SK-N-SH treated with all-trans-retinoic acid at 6 μM for 48 hours (cell line): ENCODE measurements at regions not wholly inside any gene's neighbourhood (a gene's known extent, or its start where the extent isn't known, plus 50 kb on each side); places are given as distances from the start of the nearest gene placed in this dataset.

Experiments used
- ATAC-seq: fragments of 200-7000 bp; cut with Tn5 transposase; 3 replicates; pipeline ENCODE4 v1.9.1; 2020; ENCODE audit warnings: mild to moderate bottlenecking, moderate library complexity
- ARNTL ChIP-seq: fragments of 450-650 bp; formaldehyde crosslinking; IDR thresholded peaks from 2 replicates; pipeline ENCODE4 v1.5.0; 2020; ENCODE audit warnings: low read depth, mild to moderate bottlenecking, moderate library complexity, borderline replicate concordance
- BACH2 ChIP-seq: fragments of 250-450 bp; sonication (Bioruptor Pico); IDR thresholded peaks from 2 replicates; pipeline ENCODE4 v1.9.0; 2021; ENCODE audit warnings: mild to moderate bottlenecking, borderline replicate concordance
- CSDC2 ChIP-seq: fragments of 250-450 bp; sonication (Bioruptor Pico); IDR thresholded peaks from 2 replicates; pipeline ENCODE4 v1.5.0; 2020; ENCODE audit warnings: mild to moderate bottlenecking, moderate library complexity
- ESRRG ChIP-seq: fragments of 250-450 bp; sonication (Bioruptor Pico); IDR thresholded peaks from 2 replicates; pipeline ENCODE4 v1.6.1; 2021; ENCODE audit warnings: mild to moderate bottlenecking
- GLIS3 ChIP-seq: fragments of 250-450 bp; sonication (Bioruptor Pico); IDR thresholded peaks from 2 replicates; pipeline ENCODE4 v1.5.0; 2020; ENCODE audit warnings: mild to moderate bottlenecking, moderate library complexity
- ISL1 ChIP-seq: fragments of 250-450 bp; sonication (Bioruptor Pico); IDR thresholded peaks from 2 replicates; pipeline ENCODE4 v2.1.2; 2022; ENCODE audit warnings: mild to moderate bottlenecking, moderate library complexity
- OSR1 ChIP-seq: fragments of 250-450 bp; sonication (Bioruptor Pico); IDR thresholded peaks from 2 replicates; pipeline ENCODE4 v1.8.0; 2022; ENCODE audit warnings: moderate library complexity, mild to moderate bottlenecking, inconsistent platforms
- PPARA ChIP-seq: fragments of 250-450 bp; sonication (Bioruptor Pico); IDR thresholded peaks from 2 replicates; pipeline ENCODE4 v1.5.0; 2020; ENCODE audit warnings: mild to moderate bottlenecking, borderline replicate concordance
- RARB ChIP-seq: fragments of 250-450 bp; sonication (Bioruptor Pico); IDR thresholded peaks from 2 replicates; pipeline ENCODE4 v1.8.0; 2021; ENCODE audit warnings: mild to moderate bottlenecking, moderate library complexity
- SNAI2 ChIP-seq: fragments of 250-450 bp; sonication (Bioruptor Pico); IDR thresholded peaks from 2 replicates; pipeline ENCODE4 v1.5.0; 2020; ENCODE audit warnings: mild to moderate bottlenecking, moderate library complexity
- TCF4 ChIP-seq: fragments of 250-450 bp; sonication (Bioruptor Pico); IDR thresholded peaks from 2 replicates; pipeline ENCODE4 v1.8.0; 2021; ENCODE audit warnings: mild to moderate bottlenecking, moderate library complexity, borderline replicate concordance
- TOX ChIP-seq: fragments of 250-450 bp; sonication (Bioruptor Pico); IDR thresholded peaks from 2 replicates; pipeline ENCODE4 v1.8.0; 2021; ENCODE audit warnings: mild to moderate bottlenecking, moderate library complexity, borderline replicate concordance
- ZC3H10 ChIP-seq: fragments of 250-450 bp; sonication (Bioruptor Pico); IDR thresholded peaks from 2 replicates; pipeline ENCODE4 v1.5.1; 2021; ENCODE audit warnings: mild to moderate bottlenecking, moderate library complexity
- ZFP3 ChIP-seq: fragments of 250-450 bp; sonication (Bioruptor Pico); IDR thresholded peaks from 2 replicates; pipeline ENCODE4 v1.5.0; 2020; ENCODE audit warnings: mild to moderate bottlenecking, moderate library complexity
- ZNF565 ChIP-seq: fragments of 450-650 bp; formaldehyde crosslinking; conservative IDR thresholded peaks from 2 replicates; pipeline ENCODE4 v1.5.0; 2020; ENCODE audit warnings: low read depth, mild to moderate bottlenecking, moderate library complexity
- ZNF70 ChIP-seq: fragments of 450-650 bp; formaldehyde crosslinking; IDR thresholded peaks from 2 replicates; pipeline ENCODE4 v1.5.0; 2020; ENCODE audit warnings: mild to moderate bottlenecking, moderate library complexity
- ZNF8 ChIP-seq: fragments of 450-650 bp; formaldehyde crosslinking; IDR thresholded peaks from 2 replicates; pipeline ENCODE4 v1.5.0; 2020; ENCODE audit warnings: mild to moderate bottlenecking, moderate library complexity
- TF ChIP-seq, protein P1 (sequence below): fragments of 250-450 bp; sonication (Bioruptor Pico); IDR thresholded peaks from 2 replicates; pipeline ENCODE4 v1.5.1; 2020; ENCODE audit warnings: low read depth, mild to moderate bottlenecking, moderate library complexity
- TF ChIP-seq, protein P2 (sequence below): fragments of 250-450 bp; sonication (Bioruptor Pico); IDR thresholded peaks from 2 replicates; pipeline ENCODE4 v1.8.0; 2021; ENCODE audit warnings: low read depth, mild to moderate bottlenecking, moderate library complexity, borderline replicate concordance
- TF ChIP-seq, protein P3 (sequence below): fragments of 250-450 bp; sonication (Bioruptor Pico); IDR thresholded peaks from 2 replicates; pipeline ENCODE4 v1.8.0; 2020; ENCODE audit warnings: mild to moderate bottlenecking, moderate library complexity, borderline replicate concordance
- TF ChIP-seq, protein P4 (sequence below): fragments of 250-450 bp; sonication (Bioruptor Pico); IDR thresholded peaks from 2 replicates; pipeline ENCODE4 v1.5.1; 2021; ENCODE audit warnings: mild to moderate bottlenecking, moderate library complexity

DNA sequence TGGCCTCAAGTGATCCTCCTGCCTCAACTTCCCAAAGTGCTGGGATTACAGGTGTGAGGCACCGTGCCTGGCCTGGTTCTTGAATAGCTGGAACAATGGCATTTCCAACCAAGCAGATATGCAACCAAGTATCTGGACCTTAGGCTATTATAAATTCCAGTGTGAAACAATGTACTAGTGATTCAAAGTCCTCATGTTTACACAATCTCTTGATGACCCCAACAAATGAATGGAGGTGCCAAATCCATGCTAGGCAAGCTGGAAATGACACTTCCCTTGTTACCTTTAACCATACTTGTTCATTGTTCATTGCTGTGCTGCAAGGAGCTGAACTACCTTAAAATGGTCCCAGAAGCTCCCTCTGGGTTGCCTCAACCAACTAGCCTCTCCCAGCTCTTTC, 282.2 kb upstream of the KLF14 start:
- TF ChIP-seq PPARA (CRISPR knock-in tag) (no peak), OSR1 (CRISPR knock-in tag) (no peak), TCF4 (CRISPR knock-in tag) (no peak), ZNF565 (CRISPR knock-in tag) (no peak), BACH2 (no peak), GLIS3 (no peak)
- TF ChIP-seq, protein P1, sequence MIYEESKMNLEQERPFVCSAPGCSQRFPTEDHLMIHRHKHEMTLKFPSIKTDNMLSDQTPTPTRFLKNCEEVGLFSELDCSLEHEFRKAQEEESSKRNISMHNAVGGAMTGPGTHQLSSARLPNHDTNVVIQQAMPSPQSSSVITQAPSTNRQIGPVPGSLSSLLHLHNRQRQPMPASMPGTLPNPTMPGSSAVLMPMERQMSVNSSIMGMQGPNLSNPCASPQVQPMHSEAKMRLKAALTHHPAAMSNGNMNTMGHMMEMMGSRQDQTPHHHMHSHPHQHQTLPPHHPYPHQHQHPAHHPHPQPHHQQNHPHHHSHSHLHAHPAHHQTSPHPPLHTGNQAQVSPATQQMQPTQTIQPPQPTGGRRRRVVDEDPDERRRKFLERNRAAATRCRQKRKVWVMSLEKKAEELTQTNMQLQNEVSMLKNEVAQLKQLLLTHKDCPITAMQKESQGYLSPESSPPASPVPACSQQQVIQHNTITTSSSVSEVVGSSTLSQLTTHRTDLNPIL, result no peak
- ATAC-seq, result no peak

DNA sequence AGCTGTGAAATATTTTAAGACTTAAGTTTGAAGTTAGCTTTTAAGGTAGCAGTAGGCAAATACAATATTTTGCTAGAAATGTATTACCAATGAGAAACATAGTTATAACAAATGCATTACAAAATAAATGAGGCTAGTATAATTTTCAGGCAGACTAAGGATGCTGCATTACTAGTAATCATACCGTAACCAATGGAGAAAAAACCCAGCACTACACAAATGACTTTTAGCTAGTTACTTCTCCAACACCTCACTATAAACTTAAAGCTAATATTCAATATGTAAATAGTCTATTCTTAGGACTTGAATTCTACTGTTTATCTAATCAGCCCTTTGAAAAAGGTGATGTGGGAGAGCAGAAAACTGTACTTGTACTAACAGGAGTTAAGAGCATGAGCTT, 285.3 kb upstream of the KLF14 start:
- ATAC-seq, result no peak
- TF ChIP-seq, protein P2, sequence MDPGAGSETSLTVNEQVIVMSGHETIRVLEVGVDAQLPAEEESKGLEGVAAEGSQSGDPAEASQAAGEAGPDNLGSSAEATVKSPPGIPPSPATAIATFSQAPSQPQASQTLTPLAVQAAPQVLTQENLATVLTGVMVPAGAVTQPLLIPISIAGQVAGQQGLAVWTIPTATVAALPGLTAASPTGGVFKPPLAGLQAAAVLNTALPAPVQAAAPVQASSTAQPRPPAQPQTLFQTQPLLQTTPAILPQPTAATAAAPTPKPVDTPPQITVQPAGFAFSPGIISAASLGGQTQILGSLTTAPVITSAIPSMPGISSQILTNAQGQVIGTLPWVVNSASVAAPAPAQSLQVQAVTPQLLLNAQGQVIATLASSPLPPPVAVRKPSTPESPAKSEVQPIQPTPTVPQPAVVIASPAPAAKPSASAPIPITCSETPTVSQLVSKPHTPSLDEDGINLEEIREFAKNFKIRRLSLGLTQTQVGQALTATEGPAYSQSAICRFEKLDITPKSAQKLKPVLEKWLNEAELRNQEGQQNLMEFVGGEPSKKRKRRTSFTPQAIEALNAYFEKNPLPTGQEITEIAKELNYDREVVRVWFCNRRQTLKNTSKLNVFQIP (CRISPR knock-in tag), result no peak
- TF ChIP-seq SNAI2 (CRISPR knock-in tag), result no peak
- TF ChIP-seq CSDC2 (CRISPR knock-in tag), result no peak
- no peak for TF ChIP-seq ZNF8 (CRISPR knock-in tag)
- no peak for TF ChIP-seq ESRRG (CRISPR knock-in tag)
- TF ChIP-seq ISL1 (CRISPR knock-in tag), result no peak
- no peak for TF ChIP-seq ZC3H10
- no peak for TF ChIP-seq PPARA (CRISPR knock-in tag)
- no peak for TF ChIP-seq GLIS3
- TF ChIP-seq TOX (CRISPR knock-in tag), result no peak
- TF ChIP-seq RARB (CRISPR knock-in tag), result no peak
- TF ChIP-seq TCF4 (CRISPR knock-in tag), result no peak
- no peak for TF ChIP-seq ZNF70 (CRISPR knock-in tag)
- no peak for TF ChIP-seq OSR1 (CRISPR knock-in tag)
- no peak for TF ChIP-seq ZNF565 (CRISPR knock-in tag)
- TF ChIP-seq, protein P1, result no peak

DNA sequence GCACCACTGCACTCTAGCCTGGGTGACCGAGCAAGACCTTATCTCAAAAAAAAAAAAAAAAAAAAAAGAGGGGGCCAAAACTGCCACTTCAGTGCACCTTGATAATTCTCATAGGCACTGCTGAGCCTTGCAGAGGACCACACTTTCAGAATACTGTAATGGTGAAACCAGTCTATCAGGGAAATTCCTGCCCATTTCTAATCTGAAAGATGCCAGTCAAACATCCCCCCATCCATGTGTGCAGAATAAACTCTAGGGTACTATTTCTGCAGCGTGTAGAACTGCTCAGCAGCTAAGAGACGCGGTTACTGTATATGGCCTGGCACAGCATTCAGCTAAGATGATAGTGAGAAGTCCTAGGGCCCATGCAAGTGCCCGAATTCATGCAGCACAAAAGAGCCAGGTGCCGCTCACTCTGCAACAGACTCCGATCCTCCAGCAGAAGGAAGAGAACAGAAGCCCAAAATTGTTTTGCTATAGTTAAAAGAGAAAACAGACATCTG, 286.8 kb upstream of the KLF14 start:
- TF ChIP-seq RARB (CRISPR knock-in tag) (no peak), GLIS3 (no peak), TOX (CRISPR knock-in tag) (no peak), ESRRG (CRISPR knock-in tag) (no peak), ZNF8 (CRISPR knock-in tag) (no peak), ZNF565 (CRISPR knock-in tag) (no peak)
- TF ChIP-seq, protein P3, sequence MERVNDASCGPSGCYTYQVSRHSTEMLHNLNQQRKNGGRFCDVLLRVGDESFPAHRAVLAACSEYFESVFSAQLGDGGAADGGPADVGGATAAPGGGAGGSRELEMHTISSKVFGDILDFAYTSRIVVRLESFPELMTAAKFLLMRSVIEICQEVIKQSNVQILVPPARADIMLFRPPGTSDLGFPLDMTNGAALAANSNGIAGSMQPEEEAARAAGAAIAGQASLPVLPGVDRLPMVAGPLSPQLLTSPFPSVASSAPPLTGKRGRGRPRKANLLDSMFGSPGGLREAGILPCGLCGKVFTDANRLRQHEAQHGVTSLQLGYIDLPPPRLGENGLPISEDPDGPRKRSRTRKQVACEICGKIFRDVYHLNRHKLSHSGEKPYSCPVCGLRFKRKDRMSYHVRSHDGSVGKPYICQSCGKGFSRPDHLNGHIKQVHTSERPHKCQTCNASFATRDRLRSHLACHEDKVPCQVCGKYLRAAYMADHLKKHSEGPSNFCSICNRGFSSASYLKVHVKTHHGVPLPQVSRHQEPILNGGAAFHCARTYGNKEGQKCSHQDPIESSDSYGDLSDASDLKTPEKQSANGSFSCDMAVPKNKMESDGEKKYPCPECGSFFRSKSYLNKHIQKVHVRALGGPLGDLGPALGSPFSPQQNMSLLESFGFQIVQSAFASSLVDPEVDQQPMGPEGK, result no peak
- ATAC-seq, result no peak

DNA sequence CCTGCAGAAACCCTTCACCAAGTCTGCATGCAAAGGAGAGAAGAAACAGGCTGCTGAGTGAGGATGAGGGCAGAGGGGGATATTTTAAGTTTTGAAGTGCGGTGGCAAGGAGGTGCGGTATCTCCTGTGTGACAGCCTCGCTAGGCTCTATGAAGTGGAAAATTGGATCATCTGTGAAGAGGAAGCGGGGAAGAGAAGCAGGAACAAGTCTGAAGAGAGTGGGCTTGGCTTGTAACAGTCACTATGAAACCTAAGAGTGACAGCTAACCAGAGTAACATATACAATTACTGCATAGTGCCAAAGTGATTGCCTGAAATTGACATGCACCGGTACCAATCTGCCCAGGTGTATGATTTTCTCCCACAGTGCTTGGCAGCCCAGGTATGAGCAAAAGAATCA, 287.5 kb upstream of the KLF14 start:
- TF ChIP-seq ISL1 (CRISPR knock-in tag), result no peak
- no peak for TF ChIP-seq ZC3H10
- TF ChIP-seq, protein P4, sequence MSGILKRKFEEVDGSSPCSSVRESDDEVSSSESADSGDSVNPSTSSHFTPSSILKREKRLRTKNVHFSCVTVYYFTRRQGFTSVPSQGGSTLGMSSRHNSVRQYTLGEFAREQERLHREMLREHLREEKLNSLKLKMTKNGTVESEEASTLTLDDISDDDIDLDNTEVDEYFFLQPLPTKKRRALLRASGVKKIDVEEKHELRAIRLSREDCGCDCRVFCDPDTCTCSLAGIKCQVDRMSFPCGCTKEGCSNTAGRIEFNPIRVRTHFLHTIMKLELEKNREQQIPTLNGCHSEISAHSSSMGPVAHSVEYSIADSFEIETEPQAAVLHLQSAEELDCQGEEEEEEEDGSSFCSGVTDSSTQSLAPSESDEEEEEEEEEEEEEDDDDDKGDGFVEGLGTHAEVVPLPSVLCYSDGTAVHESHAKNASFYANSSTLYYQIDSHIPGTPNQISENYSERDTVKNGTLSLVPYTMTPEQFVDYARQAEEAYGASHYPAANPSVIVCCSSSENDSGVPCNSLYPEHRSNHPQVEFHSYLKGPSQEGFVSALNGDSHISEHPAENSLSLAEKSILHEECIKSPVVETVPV (CRISPR knock-in tag), result no peak
- no peak for TF ChIP-seq PPARA (CRISPR knock-in tag)
- no peak for TF ChIP-seq ZNF8 (CRISPR knock-in tag)
- no peak for TF ChIP-seq ZFP3 (CRISPR knock-in tag)
- TF ChIP-seq ZNF70 (CRISPR knock-in tag), result no peak
- TF ChIP-seq OSR1 (CRISPR knock-in tag), result no peak
- TF ChIP-seq ARNTL (CRISPR knock-in tag), result no peak
- TF ChIP-seq TOX (CRISPR knock-in tag), result no peak
- TF ChIP-seq, protein P2 (CRISPR knock-in tag), result no peak
- no peak for ATAC-seq
